SK-N-MC (cell line): ENCODE measurements at regions not wholly inside any gene's neighbourhood (a gene's known extent, or its start where the extent isn't known, plus 50 kb on each side); places are given as distances from the start of the nearest gene placed in this dataset.

Experiments used
- EZH2 ChIP-seq: fragments of 200-600 bp; sonication (generic); IDR thresholded peaks from one replicate; pipeline ENCODE4 v1.6.1; 2017; ENCODE audit warnings: antibody characterized with exemption
- POLR2AphosphoS5 ChIP-seq: IDR thresholded peaks from 2 replicates; pipeline ENCODE4 v1.6.1; 2012; ENCODE audit warnings: mild to moderate bottlenecking, low read depth, low read length, borderline replicate concordance

GRCh38 chr15:62782071-62782841 is 260.3 kb upstream of the TPM1 start:
- TF ChIP-seq EZH2 (no peak), POLR2AphosphoS5 (no peak)
